ENCODE measurements at regions not wholly inside any gene's neighbourhood (a gene's known extent, or its start where the extent isn't known, plus 50 kb on each side); places are given as distances from the start of the nearest gene placed in this dataset.

- no peak for DNase-seq (ENCODE audit: low spot score)
Measured at GRCh38 chr9:19597176-19597575, 188.4 kb downstream of the ACER2 start.

GRCh38 chr9:19595003-19595402 is 186.2 kb downstream of the ACER2 start:
- no peak for DNase-seq (ENCODE audit: low spot score)

DNA sequence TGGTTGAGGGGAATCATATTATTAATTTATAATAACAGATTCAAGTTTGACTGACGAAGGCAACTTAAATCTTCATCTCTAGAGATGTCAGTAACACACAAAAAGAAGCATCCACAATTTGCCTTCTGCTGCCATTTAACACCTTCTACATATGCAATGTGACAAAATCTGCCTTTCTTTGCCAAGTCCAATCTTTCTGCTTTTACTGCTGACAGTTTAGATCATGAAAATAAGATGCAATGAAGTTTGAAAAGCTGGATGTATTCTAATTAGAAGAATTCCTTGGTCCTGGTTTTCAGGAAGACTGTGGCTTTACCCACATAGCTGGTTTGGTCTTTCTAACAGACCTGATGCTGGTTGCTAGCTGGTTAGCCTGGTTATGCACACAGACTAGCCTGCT is 178.9 kb downstream of the ACER2 start:
- no peak for DNase-seq (ENCODE audit: low spot score)

- DNase-seq (ENCODE audit: low spot score), result no peak
Measured at GRCh38 chr9:19583890-19584289, 175.1 kb downstream of the ACER2 start.

- DNase-seq (ENCODE audit: low spot score), result no peak
Measured at GRCh38 chr9:19577411-19577810, 168.6 kb downstream of the ACER2 start.

- DNase-seq (ENCODE audit: low spot score), result no peak
Measured at GRCh38 chr9:19568946-19569345, 160.1 kb downstream of the ACER2 start.

- no peak for DNase-seq (ENCODE audit: low spot score)
Measured at GRCh38 chr9:19564396-19565061, 155.7 kb downstream of the ACER2 start.

DNA sequence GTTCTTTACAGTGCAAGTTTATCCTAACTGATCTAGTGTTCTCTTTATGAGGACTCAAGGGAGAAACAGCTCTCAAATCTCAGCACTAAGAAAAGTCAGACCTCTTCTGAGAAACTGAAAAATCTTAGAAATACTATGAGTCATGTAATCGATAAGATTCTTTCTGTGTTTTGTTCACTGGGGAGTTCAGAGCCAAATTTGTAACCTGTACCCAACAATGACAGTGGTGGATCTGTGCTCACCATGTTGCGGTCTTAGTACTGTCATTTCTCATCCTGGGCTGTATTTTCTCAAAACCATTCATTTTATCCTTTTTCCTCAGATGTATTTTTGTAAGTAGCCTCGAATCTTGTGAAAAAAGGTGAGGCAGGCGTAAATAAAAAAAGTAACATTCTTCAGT is 146.4 kb downstream of the ACER2 start:
- no peak for DNase-seq (ENCODE audit: low spot score)

DNA sequence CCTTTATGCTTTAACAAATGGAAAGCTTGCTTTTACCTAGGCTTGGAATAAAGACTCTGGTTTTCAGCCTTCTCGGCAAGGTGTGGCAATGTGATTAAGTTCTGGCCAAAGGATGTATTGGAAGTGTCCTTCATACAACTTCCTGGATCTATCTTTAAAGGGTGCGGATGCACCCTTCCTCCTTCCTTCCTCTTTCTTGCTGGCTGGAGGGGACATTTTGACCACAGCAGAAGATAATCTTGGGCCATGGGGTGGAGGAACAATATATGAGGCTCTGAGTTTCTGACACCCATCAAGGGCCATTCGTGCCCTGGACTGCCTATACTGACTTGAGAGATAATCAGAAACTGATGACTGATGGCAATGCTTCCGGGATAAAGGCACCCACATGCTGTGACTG is 145.7 kb downstream of the ACER2 start:
- DNase-seq (ENCODE audit: low spot score), result no peak

DNA sequence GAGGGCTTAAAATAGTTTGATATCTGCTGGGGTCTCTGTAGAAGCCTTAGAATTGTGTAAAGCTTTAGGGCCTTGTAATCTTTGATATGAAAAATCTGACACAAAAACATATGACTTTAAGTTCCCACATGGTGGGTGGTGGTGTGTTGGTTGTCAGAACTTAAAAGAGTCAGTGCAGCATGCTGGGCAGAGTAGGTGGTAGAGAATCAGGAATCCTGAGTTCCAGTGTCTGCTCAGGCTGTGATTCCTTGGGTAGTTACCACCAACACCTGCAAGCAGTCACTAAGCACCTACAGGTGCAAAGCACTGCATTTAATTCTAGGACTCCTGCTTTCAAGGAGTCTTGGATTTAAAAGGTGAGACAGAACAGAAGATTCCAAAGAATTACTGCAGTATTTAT is 144.6 kb downstream of the ACER2 start:
- no peak for DNase-seq (ENCODE audit: low spot score)

DNA sequence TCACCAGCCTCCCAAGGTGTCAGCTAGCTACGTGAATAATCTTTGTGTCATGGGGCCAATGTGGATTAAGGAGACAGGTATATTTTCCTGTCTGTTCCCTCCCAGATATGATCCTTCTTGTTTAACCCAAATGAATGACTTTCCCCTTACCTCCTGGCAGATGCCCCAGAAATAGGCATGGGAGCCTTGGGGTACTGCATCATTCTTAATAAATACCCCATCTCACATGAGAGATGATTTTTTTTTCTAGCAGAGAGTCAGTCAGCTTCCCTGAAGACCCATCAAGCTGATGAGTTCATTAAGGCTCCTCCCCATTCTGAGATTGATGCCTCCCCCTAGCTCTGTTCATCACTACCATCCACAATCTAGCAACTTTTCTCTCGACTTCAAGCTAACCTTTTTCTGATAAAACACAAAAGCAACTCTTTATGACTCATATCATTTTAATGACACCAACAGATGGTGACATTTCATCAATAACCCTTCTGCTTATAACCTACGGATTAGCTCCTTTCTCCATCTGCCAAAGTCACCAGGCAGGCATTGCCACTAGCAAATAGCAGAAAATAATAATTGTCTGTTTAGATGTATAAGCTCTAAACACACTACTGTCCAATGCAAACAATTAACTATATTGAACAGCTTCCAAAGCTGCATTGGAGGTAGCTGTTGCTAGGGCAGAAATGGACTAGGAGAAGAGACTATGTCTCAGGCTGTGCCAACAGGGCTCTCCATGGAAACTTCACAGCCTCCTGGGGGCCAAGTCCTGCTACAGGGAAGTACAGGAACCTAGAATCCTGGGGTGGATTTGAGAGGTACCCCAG is 143.7 kb downstream of the ACER2 start:
- no peak for DNase-seq (ENCODE audit: low spot score)

DNA sequence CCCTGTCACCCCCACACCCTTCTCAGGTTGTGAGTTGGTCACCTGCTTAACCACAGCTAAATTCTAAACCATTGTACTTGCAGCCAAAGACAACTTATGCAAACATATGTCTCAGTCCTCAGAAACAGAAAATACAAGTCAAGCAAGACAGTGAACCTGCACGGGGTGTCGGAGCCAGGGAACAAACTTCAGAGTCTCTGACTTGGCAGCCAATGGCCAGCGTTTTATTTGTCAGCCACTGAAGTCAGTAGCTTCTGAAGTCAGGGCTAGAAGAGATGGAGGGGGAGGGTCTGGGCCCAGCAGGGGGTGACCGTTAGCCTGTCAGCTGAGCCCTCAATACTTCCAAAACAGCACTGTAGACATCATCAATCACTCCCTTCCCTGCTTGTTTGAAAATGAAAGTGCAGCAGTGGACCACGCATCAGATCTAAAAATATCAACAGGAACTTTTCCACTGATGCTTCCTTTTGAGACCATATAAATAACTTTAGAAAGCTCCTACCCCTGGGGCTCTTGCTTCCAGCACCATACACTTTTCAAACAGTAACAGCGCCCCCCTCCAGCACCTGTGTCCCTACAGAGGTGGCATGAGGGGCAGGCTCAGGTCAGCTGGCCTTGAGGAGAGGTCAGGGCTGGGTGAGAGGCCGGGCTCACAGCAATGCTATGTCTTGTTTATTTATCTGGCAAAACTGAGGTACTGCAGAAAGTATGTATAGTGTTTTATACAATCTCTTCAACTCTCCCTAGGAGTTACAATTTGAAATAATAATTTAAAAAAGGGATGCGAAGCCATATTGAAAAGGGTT is 142.5 kb downstream of the ACER2 start:
- DNase-seq (ENCODE audit: low spot score), result peak; percentile 4

DNA sequence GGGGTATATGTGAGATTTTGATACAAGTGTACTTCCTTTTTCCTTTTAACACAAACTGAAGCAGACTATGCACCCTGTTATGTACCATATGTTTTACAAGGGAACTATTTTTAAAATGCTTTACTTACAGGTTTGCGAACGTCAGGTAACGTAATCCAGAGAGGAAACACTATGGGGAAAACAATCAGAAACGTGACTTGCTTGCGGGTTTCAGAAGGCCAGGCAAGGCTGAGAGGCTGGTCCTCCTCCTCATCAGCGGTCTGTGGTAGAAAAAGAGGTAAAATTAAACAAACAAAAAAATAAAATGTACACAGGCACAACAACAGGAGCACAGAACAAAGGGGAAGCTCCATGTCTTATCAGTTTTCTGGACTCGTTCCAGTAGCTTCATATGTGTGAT is 141.2 kb downstream of the ACER2 start:
- no peak for DNase-seq (ENCODE audit: low spot score)

DNA sequence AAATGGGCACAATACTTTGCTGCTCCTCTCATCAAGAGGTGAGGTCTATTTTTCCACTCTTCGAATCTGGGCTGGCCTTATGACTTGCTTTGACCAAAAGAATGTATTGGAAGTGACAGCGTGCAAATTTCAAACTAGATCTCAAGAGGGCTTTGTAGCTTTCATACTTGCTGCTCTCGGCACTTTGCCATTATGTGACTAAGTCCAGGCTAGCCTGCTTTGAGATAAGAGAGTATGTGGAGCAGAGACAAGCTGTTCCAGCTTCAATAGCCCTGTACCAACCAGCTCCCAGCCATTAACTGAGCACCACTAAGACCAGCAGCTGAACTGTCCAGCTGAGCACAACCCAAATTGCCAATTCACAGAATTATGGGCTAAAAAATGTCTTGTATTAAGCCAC is 124.6 kb downstream of the ACER2 start:
- DNase-seq (ENCODE audit: low spot score), result peak; percentile 38

DNA sequence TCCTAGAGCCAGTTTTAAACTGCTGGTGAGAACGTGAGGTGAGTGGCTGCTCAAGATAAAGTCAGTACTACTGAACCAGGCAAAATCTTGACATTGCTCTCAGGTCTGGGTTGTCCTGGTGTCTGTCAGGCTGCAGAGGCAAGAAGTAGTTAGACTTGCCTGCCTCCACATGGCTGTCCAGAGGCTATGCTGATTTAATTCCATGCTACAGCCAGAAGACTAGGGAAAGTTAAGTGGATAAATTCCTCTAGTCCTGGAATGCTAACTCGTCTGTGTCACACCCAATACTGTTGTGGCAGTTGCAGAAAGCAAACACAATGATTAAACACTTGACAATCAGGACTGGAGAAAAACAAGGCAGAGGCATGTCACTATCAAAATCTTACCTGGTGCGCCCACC is 118.9 kb downstream of the ACER2 start:
- no peak for DNase-seq (ENCODE audit: low spot score)

- DNase-seq (ENCODE audit: low spot score), result no peak
Measured at GRCh38 chr9:19522558-19522957, 113.7 kb downstream of the ACER2 start.

GRCh38 chr9:19521205-19521604 is 112.4 kb downstream of the ACER2 start:
- DNase-seq (ENCODE audit: low spot score), result no peak

- DNase-seq (ENCODE audit: low spot score), result no peak
Measured at GRCh38 chr9:19517202-19517942, 108.6 kb downstream of the ACER2 start.

DNA sequence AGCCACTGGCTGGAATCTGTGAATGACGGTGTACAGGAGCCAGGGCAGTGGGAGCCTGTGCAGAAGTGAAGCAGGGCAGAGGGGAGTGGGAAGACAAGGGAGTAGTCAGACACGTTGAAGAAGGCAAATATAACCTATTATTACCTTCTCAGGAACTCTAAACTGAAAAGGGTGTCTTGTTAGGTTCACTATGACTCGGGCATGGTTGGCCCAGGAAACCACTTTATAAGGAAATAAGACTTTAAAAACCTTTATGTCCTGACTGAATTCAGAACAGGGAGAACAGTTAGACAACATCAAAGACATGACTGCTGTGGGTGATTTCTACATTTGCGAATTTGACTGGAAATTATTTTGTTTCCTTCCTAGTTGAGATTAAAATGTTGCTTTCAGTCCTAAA is 107.5 kb downstream of the ACER2 start:
- no peak for DNase-seq (ENCODE audit: low spot score)

DNA sequence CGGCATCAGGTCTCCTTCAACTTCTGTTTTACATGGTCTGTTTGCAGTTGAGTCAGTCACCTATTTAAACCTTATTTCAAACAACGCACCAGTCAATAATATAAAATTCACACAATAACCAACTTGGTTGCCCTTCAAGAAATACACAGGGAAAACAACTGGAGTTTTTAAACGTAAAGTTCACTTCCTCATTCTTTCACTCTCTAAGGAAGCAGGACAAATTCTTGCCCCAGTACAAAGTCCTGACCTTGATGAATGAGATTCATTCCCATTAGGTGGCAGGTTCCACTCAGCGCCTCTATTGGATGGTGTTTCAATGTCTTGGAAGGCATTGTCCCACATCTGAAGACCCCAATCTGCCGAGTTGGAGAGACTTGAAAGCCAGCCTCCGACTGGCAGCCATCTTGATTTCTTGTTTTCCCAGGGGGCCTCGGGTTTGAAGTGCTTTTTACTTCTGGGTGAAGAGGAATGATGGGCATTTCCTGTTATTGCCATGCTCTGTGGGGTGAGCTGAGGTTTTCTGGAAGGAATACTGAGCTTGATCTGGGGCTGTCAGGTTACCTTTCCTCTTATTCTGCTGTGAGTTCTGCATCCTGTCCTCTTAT is 105.0 kb downstream of the ACER2 start:
- no peak for DNase-seq (ENCODE audit: low spot score)

- no peak for DNase-seq (ENCODE audit: low spot score)
Measured at GRCh38 chr9:19512103-19512832, 103.5 kb downstream of the ACER2 start.

Measured in A172 (cell line).